ENCODE measurements at regions not wholly inside any gene's neighbourhood (a gene's known extent, or its start where the extent isn't known, plus 50 kb on each side); places are given as distances from the start of the nearest gene placed in this dataset.
"Not testable (repeated sequence)": the region's sequence is repeated elsewhere in the genome, so short reads cannot be mapped to it uniquely, and the experiment has no call there.

DNA sequence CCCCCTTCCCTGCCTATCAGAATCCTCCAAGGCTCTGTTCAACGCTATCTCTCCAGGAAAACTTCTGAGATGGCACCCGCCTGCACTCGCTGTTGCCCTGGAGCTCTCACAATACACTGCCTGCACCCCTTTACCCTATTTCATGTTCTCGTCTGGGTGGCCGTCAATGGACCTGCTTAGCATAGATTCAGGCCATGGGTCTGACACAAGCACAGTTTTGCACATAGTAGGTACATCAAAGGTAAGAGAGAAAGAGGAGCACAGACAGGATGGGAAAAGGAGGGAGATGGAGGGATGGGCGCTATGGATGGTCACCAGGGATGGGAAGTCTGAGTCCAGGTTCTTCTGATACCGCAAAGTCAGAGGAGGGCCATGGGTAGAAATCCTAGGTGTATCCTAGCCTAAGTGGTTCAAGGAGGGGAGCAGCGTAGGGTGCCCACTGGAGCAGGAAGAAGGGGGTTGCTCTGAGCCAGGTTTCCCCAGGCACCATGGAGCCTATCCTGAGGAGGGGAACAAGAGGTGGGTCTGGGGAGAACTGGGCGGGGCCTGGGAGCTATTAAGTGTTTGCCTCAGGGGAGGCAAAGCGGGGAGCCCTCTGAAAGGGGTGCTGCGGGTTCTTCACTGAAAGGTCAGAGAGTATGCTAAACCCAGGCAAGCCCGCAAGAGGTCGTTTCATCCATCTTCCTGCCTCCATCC is 89.3 kb downstream of the MRPL14 start:
- no peak for DNase-seq

DNA sequence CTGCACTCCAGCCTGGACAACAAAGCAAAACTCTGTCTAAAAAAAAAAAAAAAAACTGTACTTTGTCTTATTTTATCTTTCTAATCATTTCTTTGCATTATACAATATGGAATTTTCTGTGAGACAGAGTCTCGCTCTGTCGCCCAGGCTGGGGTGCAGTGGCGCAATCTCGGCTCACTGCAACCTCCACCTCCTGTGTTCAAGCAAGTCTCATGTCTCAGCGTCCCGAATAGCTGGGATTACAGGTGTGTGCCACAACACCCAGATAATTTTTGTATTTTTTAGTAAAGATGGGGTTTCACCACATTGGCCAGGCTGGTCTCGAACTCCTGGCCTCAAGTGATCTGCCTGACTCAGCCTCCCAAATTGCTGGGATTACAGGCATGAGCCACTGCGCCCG is 90.0 kb downstream of the MRPL14 start:
- DNase-seq = not testable (repeated sequence)

- DNase-seq = no peak
These were observed 90.6 kb downstream of the MRPL14 start for GRCh38 chr6:44036699-44037101.

GRCh38 chr6:44036196-44036595 is 91.1 kb downstream of the MRPL14 start:
- no peak for DNase-seq

GRCh38 chr6:44035621-44036020 is 91.6 kb downstream of the MRPL14 start:
- no peak for DNase-seq

DNA sequence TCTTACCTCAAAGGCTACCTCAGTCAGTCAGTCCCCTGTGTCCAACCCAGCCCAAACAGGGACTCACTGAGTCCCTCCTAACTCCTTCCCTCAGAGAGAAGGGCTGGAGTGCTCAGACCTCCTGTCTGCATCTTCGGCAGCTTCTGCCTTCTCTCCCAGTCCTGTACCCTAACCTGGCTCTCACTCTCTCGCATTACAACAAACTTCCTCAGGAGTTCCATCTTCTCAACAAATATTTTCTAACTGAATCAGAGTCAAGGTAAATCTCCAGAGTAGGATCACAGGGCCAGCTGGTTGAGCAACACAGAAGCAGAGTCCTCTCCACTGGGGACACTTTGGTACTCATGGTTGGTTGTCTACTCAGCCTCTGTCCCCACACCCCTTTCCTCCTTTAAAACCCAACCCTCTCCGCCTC is 92.3 kb downstream of the MRPL14 start:
- DNase-seq = no peak

- DNase-seq = no peak
These were observed 92.8 kb downstream of the MRPL14 start for GRCh38 chr6:44034391-44034861.

- no peak for DNase-seq
These were observed 96.3 kb downstream of the MRPL14 start for GRCh38 chr6:44030812-44031454.

- no peak for DNase-seq
These were observed 97.6 kb downstream of the MRPL14 start for GRCh38 chr6:44029444-44030185.

DNA sequence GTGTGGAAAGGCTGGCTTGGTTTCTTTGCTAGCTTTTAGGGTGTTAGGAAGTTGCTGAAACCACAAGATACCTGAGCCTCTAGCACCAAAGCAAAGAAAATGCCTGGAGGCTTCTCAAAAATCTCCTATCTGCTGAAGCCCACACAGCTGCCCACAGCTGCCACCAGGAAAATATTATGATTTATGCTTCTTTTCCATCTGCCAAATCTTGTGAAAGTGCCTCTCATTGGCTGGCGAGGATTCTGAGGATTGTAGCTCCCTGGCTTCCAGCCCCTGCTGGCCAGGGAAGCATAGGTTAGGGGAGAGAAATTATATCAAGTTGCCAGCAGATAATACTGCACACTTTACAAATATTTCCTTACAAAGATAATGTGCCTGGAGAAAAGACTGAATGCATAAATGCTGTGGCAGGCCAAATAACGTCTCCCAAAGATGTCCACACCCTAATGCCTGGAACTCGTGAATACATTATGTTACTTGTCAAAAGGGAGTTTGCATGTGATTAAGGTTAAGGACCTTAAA is 98.4 kb downstream of the MRPL14 start:
- DNase-seq = no peak

DNA sequence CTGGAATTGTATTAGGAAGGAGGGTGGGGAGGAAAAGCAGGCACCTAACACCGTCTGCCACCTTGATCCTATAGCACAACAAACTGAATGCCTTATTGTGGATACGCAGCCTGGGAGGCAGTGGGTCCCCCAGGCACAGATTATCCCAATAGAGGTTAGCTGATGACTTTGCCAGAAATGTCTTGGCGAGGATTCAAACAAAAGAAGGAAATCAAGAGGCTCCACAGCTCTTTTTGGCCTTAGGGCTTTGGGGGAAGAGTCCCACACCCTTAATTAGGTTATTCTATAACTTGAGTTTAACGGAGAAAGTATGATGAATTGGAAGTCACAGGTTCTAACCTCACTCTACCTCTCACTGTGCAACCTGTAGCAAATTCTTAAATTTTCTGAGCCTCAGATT is 102.0 kb downstream of the MRPL14 start:
- no peak for DNase-seq

- DNase-seq = no peak
These were observed 102.6 kb downstream of the MRPL14 start for GRCh38 chr6:44024574-44025219.

DNA sequence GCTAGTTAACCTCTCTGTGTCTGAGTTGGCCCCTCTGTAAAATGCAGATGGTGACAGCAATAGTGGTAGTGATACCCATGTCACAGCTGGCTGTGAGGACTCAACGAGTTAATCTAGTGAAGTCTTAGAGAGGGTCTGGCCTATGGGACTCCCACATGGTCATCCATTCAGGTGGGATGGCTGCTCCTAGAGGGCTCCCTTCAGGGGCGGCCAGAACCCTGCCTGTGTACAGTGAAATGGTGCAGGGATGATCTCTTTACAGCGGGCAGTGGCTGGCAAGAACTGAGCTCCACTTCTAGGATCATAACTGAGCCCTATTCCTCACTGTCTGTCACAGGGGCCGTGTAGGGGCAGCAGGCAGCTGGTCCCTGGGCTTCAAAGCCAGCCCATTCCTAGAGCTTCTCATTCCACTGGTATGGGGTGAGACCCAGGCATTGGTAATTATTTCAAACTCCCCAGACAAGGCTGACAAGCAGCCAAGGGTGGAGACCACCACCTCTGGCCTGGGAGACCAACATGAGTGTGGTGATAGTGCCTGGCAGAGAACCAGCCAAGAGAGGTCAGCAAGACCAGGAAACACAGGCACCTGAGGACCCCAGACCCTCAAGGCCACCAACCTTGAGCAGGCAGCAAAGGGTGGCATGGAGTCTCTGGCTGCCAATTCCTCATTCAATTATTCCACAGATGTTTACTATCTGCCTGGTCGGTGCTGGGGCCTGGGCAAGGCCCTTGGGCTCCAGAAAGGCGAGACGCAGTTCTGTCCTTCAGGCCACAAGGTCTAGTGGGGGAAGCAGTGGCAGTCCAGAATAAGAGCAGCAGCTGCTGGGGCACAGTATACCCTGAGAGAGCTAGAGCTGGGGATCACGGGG is 103.4 kb downstream of the MRPL14 start:
- DNase-seq = no peak

DNA sequence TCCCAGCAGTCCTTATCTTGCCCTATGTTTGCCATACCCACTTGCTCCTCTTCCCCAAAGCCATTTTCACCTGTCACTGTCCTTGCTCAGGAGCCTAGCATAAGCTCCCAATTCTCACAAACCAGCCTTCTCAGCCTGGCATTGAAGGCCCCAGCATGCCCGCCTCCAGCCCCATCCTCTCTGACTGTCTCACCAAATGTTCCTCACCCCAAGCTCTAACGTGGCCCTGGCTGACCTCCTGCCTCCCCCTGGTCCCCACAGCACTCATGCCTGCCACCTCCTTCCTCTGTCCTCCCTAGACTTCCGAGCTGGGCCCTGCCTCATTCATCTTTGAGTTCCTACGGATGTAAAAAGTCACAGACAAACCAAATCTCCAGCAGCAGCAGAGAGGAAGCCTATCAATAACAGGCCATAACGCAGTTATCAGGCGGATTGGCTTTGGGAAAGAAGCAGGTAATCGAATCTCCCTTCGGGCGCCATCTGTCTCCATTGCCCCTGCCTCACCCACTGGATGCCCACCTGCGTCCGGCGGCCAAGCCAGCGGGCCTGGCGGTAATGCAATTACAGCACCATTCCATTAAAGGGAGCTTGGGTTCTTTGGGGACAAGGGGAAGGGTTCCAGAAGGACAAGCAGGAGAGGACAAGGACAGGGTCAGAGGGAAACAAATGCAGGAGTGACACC is 104.4 kb downstream of the MRPL14 start:
- DNase-seq = no peak

- DNase-seq = no peak
These were observed 105.0 kb downstream of the MRPL14 start for GRCh38 chr6:44022296-44022661.

GRCh38 chr6:44021589-44022295 is 105.5 kb downstream of the MRPL14 start:
- no peak for DNase-seq

DNA sequence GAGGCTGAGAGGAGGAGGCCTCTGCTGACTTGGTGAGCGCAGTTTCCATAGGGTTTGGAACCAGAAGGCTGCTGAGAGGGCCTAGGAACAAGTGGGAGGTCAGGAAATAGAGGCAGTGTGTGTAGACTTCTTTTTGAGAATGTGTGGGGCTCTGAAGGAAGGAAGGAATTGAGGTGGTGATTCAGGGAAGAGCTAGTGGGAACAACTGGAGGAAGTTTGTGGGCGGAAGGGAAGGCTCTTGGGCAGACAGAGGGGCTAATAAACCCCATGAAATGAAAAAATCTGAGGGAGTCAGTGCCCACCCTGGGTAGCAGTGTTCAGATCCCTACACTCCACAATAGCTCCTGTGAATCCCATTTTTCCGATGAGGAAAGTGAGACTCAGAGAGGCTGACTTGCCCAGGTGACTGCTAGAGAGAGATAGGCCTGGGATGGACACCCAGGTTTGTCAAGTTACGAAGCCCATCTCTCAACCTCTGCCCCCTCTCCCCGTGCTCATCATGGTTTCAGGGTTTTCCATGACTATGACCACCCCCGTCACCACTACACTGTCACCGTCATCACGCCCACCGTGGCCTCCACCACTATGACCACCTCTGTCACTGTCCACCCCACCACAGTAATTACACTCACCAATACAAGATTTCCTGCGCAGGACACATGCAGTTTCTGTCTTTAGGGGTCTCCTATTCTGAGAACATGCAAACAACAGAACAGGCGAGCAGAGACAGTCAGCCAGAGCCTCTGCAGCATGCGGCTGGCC is 106.4 kb downstream of the MRPL14 start:
- DNase-seq = no peak

DNA sequence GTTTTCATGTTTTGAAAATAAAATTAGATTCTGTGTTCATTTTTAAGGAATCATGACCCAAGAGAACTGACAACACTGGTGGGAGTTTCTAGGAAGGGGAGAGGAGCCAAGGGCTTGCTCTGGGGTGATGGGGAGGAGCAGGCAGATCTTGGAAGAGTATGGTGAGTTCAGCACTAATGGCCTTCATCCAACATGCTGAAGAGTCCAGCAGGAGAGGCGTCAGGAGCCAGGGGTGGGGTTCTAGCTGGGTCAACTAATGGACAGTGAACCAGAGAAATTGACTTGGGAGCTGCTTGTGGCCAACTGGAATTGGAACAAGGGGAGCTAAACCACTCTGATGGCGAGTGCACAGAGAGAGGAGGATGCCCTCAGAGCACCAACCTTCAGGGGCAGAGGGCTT is 107.1 kb downstream of the MRPL14 start:
- no peak for DNase-seq

- DNase-seq = not testable (repeated sequence)
These were observed 109.9 kb downstream of the MRPL14 start for GRCh38 chr6:44017307-44017706.
